ENCODE measurements at regions not wholly inside any gene's neighbourhood (a gene's known extent, or its start where the extent isn't known, plus 50 kb on each side); places are given as distances from the start of the nearest gene placed in this dataset.
A peak's percentile ranks its signal among the peaks of the same experiment; 100 is the strongest.

GRCh38 chr9:108056084-108056804, 566.7 kb upstream of the KLF4 start:
- TF ChIP-seq CTCF (IDR thresholded peaks at IDR 0.05) = no peak
- Mint-ChIP-seq H3K27ac (peak overlapping the region in 6 of 7 donors; percentile 1 to 82 (median 66)), H3K4me3 (no peak overlapping the region), H3K36me3 (peaks cover 0 to 9% of the 10 kb centered on the region in 2 donors), H3K27me3 (ENCODE audit: low read depth in 3 of 3) (peaks cover 1 to 5% (median 1%) of the 10 kb centered on the region in 3 donors), H3K9me3 (peaks cover 0 to 3% (median 0%) of the 10 kb centered on the region in 7 donors), H3K4me1 (peaks cover 37% of the 10 kb centered on the region)
- no peaks in the 10 kb centered on the region for H3K36me3 ChIP-seq (replicated peaks in 1 of 2; ENCODE audit: control insufficient read depth in 1 of 2, insufficient read depth in 2 of 2, low read length in 2 of 2)
- no peaks in the 10 kb centered on the region for H3K9me3 ChIP-seq (replicated peaks in 1 of 2; ENCODE audit: control insufficient read depth in 1 of 2, insufficient read depth in 1 of 2, low read length in 2 of 2)
- no peak overlapping the region for H3K4me3 ChIP-seq (replicated peaks in 1 of 3; ENCODE audit: low read depth in 2 of 3, low read length in 3 of 3)
- peak; percentile 63 to 89 (median 83) for DNase-seq
- H2AFZ ChIP-seq (ENCODE audit: insufficient read depth, low read depth, low read length, poor library complexity, severe bottlenecking) = no peak overlapping the region
- no CpG with 5 or more reads among the region's 6 CpGs for WGBS (ENCODE audit: insufficient coverage)
- H3K9ac ChIP-seq (ENCODE audit: insufficient read depth, low read length, poor library complexity, severe bottlenecking) = no peak overlapping the region
- no peaks in the 10 kb centered on the region for H4K20me1 ChIP-seq (ENCODE audit: insufficient read depth, low read length)
- no peak overlapping the region for H3K27ac ChIP-seq (ENCODE audit: low read depth in 1 of 2, low read length in 2 of 2)
- no peaks in the 10 kb centered on the region for H3K27me3 ChIP-seq (ENCODE audit: control insufficient read depth in 2 of 2, insufficient read depth in 2 of 2, low read length in 2 of 2)
- intact Hi-C loops (cut with micrococcal nuclease) = loop anchor here in 1 of 2 donors (5.0 to 10.0 kb wide), 3 partner anchors 121 to 569 kb away; partner anchors contain the start of gene KLF4
- H3K79me2 ChIP-seq (ENCODE audit: insufficient read depth, low read length) = no peaks in the 10 kb centered on the region
- peaks cover 32 to 36% of the 10 kb centered on the region in 2 donors for H3K4me1 ChIP-seq (ENCODE audit: control insufficient read depth in 1 of 2, insufficient read depth in 2 of 2, low read length in 2 of 2)
- no peak overlapping the region for H3K4me2 ChIP-seq (replicated peaks; ENCODE audit: extremely low read depth, low read length, poor library complexity, severe bottlenecking)

DNA sequence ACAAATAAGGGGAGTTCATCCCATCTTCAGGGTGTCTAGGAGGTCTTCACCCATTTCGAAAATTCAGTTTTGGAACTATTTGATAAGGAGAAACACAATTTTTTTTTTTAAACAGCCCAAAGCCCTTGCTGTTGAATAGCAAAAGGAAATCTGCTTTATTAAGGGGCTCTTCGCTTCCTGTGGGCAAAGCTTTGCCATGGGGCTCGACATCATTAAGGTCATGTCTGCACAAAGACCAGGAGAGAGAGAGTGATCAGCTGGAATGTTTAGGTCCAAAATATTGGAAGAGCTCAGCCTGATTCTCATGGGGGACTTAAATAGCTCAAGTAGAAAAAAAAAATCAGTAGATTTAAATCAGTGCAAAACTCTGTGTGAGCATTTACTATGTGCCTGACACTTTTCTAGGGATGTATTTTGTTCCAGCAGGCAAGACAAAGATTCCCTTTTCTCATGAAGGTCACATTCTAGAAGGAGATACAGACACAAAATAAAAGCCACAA, 564.6 kb upstream of the KLF4 start:
- Histone ChIP-seq H4K20me1 (ENCODE audit: insufficient read depth, low read length) (no peaks in the 10 kb centered on the region), H2AFZ (ENCODE audit: insufficient read depth, low read depth, low read length, poor library complexity, severe bottlenecking) (no peak overlapping the region), H3K4me3 (replicated peaks in 1 of 3; ENCODE audit: low read depth in 2 of 3, low read length in 3 of 3) (no peak overlapping the region), H3K9ac (ENCODE audit: insufficient read depth, low read length, poor library complexity, severe bottlenecking) (no peak overlapping the region), H3K27me3 (ENCODE audit: control insufficient read depth in 2 of 2, insufficient read depth in 2 of 2, low read length in 2 of 2) (no peaks in the 10 kb centered on the region), H3K27ac (ENCODE audit: low read depth in 1 of 2, low read length in 2 of 2) (no peak overlapping the region), H3K4me2 (replicated peaks; ENCODE audit: extremely low read depth, low read length, poor library complexity, severe bottlenecking) (no peak overlapping the region), H3K79me2 (ENCODE audit: insufficient read depth, low read length) (no peaks in the 10 kb centered on the region), H3K36me3 (replicated peaks in 1 of 2; ENCODE audit: control insufficient read depth in 1 of 2, insufficient read depth in 2 of 2, low read length in 2 of 2) (no peaks in the 10 kb centered on the region), H3K4me1 (ENCODE audit: control insufficient read depth in 1 of 2, insufficient read depth in 2 of 2, low read length in 2 of 2) (peaks cover 39 to 41% of the 10 kb centered on the region in 2 donors), H3K9me3 (replicated peaks in 1 of 2; ENCODE audit: control insufficient read depth in 1 of 2, insufficient read depth in 1 of 2, low read length in 2 of 2) (no peaks in the 10 kb centered on the region)
- no peaks in the 10 kb centered on the region for H3K9me3 Mint-ChIP-seq
- TF ChIP-seq CTCF (IDR thresholded peaks at IDR 0.05) = no peak
- no peak overlapping the region for H3K27ac Mint-ChIP-seq
- intact Hi-C loops (cut with micrococcal nuclease) = loop anchor here in 1 of 2 donors (10.0 kb wide), 1 partner anchor 119 kb away; no protein-coding TSS in a partner anchor
- peaks cover 46% of the 10 kb centered on the region for H3K4me1 Mint-ChIP-seq
- H3K36me3 Mint-ChIP-seq = peaks cover 0 to 9% of the 10 kb centered on the region in 2 donors
- no peak for DNase-seq
- peaks cover 1 to 2% (median 1%) of the 10 kb centered on the region in 3 donors for H3K27me3 Mint-ChIP-seq (ENCODE audit: low read depth in 3 of 3)
- 86% methylated on average over 2 of the region's 3 CpGs for WGBS (ENCODE audit: insufficient coverage)
- no peak overlapping the region for H3K4me3 Mint-ChIP-seq

All from CD14-positive monocyte (primary cell).